Skeletal muscle tissue (tissue), 3 donors: ENCODE measurements at regions not wholly inside any gene's neighbourhood (a gene's known extent, or its start where the extent isn't known, plus 50 kb on each side); places are given as distances from the start of the nearest gene placed in this dataset.

ENCODE experiments used
- H3K27ac ChIP-seq: one replicate; pipeline ENCODE4 v1.7.0; 2013; ENCODE audit warnings: mild to moderate bottlenecking, low read depth, low read length, inconsistent platforms
- H3K27me3 ChIP-seq, 3 donors: one replicate each; pipeline ENCODE4 v1.7.0; 2013; ENCODE audit warnings: low read length in 3 of 3; ENCODE audit not compliant: control insufficient read depth in 3 of 3, insufficient read depth in 3 of 3
- H3K36me3 ChIP-seq, 3 donors: one replicate each; pipeline ENCODE4 v1.7.0; 2013; ENCODE audit warnings: low read length in 3 of 3; ENCODE audit not compliant: control insufficient read depth in 3 of 3, insufficient read depth in 3 of 3
- H3K4me1 ChIP-seq, 3 donors: one replicate each; pipeline ENCODE4 v1.7.0; 2013; ENCODE audit warnings: low read length in 3 of 3, mild to moderate bottlenecking in 3 of 3; ENCODE audit not compliant: control insufficient read depth in 3 of 3, insufficient read depth in 3 of 3
- H3K4me3 ChIP-seq, 3 donors: one replicate each; pipeline ENCODE4 v1.7.0; 2013; ENCODE audit warnings: low read length in 3 of 3
- H3K9ac ChIP-seq, 3 donors: one replicate each; pipeline ENCODE4 v1.7.0; 2013; ENCODE audit warnings: low read length in 3 of 3, mild to moderate bottlenecking in 3 of 3, moderate library complexity in 2 of 3, low read depth in 1 of 3
- H3K9me3 ChIP-seq, 3 donors: one replicate each; pipeline ENCODE4 v1.7.0; 2013; ENCODE audit warnings: low read length in 3 of 3; ENCODE audit not compliant: control insufficient read depth in 3 of 3
- donor health status: Osteomylitis.

DNA sequence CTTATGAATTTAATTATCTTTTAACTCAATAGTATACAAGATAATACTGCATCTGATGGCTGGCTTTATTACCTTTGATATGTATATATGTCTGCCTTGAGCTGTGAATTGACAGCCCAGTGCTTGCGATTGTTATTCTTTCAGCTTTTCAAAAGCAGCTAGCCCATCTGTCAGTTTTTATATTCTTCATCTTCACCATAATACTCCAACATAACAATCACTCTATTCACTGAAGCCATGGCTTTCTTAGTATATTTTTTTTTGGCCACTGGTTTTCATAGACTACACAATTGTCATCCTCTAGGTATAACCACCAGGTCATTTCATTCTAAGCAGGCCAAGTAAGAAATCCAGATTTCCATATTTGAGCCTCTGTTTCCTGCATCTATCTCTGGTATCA is 1026.1 kb downstream of the FSCB start:
- Histone ChIP-seq H3K9ac (no peak overlapping the region), H3K9me3 (no peaks in the 10 kb centered on the region), H3K27ac (no peak overlapping the region), H3K36me3 (no peaks in the 10 kb centered on the region), H3K4me1 (no peaks in the 10 kb centered on the region), H3K27me3 (no peaks in the 10 kb centered on the region), H3K4me3 (no peak overlapping the region)

GRCh38 chr14:43479596-43480195 is 1027.4 kb downstream of the FSCB start:
- Histone ChIP-seq H3K36me3 (no peaks in the 10 kb centered on the region), H3K9me3 (peaks cover 0 to 2% (median 0%) of the 10 kb centered on the region in 3 donors), H3K27ac (no peak overlapping the region), H3K4me3 (no peak overlapping the region), H3K4me1 (no peaks in the 10 kb centered on the region), H3K9ac (no peak overlapping the region), H3K27me3 (no peaks in the 10 kb centered on the region)

- H3K4me3 ChIP-seq: no peak overlapping the region
- no peak overlapping the region for H3K27ac ChIP-seq
- no peak overlapping the region for H3K9ac ChIP-seq
- peaks cover 0 to 2% (median 0%) of the 10 kb centered on the region in 3 donors for H3K9me3 ChIP-seq
- H3K36me3 ChIP-seq: no peaks in the 10 kb centered on the region
- H3K27me3 ChIP-seq: no peaks in the 10 kb centered on the region
- H3K4me1 ChIP-seq: no peaks in the 10 kb centered on the region
Measured at GRCh38 chr14:43476822-43477221, 1030.3 kb downstream of the FSCB start.

DNA sequence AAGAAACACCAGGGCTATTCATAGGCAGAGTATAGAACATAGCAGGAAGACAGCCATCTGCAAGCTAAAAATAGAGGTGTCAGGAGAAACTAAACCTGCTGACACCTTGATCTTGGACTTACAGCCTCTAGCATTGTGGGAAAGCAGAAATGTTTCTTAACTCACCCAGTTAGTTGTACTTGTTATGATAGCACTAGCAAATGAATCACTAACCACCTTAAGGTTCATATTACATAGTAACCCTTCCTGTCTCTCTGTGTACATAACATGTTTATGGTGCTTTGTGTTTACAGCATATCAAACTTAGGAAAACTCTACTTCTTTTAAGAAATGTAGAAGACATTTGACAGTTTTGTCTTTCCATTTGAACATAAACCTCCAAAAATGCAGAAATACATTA is 1031.3 kb downstream of the FSCB start:
- Histone ChIP-seq H3K27ac (no peak overlapping the region), H3K4me1 (no peaks in the 10 kb centered on the region), H3K4me3 (no peak overlapping the region), H3K36me3 (no peaks in the 10 kb centered on the region), H3K27me3 (no peaks in the 10 kb centered on the region), H3K9ac (no peak overlapping the region), H3K9me3 (peaks cover 0 to 2% (median 0%) of the 10 kb centered on the region in 3 donors)

DNA sequence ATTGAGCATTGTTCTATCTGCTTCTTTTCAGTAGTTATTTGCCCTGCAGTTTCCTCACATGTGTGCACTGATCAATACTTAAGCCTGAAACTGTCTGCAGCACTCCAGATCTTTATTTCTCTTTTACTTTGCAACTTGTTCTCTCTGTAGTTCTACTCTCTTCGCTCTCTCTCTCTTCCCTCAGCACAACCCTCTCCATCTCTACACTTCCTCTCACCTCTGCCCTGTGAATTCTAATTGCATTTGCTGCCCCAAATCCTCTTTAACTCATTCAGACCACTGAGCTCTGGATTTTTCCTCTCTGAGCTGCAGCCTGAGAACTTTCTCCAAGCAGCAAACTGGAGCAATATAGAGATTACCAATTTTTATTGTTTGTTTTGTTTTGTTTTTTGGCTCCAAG is 1035.5 kb downstream of the FSCB start:
- Histone ChIP-seq H3K27me3 (no peaks in the 10 kb centered on the region), H3K9me3 (peaks cover 0 to 2% (median 0%) of the 10 kb centered on the region in 3 donors), H3K27ac (no peak overlapping the region), H3K4me1 (no peaks in the 10 kb centered on the region), H3K4me3 (no peak overlapping the region), H3K36me3 (no peaks in the 10 kb centered on the region), H3K9ac (no peak overlapping the region)

DNA sequence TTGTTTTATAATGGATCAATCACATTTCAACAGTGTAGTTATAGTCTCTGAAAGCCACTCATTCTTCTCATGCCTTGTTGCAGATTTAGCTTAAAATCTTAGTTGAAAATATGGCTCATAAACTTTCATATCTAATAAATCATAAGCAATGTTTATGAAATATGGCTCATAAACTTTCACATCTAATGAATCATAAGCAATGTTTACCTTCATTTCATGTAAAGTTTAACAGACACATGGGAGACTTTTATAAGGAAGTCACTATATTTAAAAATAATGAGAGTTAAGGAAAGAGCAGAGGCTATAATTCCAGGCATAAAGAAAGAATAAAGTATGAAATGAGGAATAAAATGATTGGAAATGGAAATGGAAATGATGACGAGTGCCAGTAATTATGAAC is 1042.1 kb downstream of the FSCB start:
- Histone ChIP-seq H3K4me3 (no peak overlapping the region), H3K9me3 (peaks cover 0 to 2% (median 0%) of the 10 kb centered on the region in 3 donors), H3K36me3 (no peaks in the 10 kb centered on the region), H3K27me3 (no peaks in the 10 kb centered on the region), H3K9ac (no peak overlapping the region), H3K27ac (no peak overlapping the region), H3K4me1 (no peaks in the 10 kb centered on the region)

GRCh38 chr14:43449291-43449690 is 1057.8 kb downstream of the FSCB start:
- H3K9ac ChIP-seq: no peak overlapping the region
- H3K4me3 ChIP-seq: no peak overlapping the region
- no peaks in the 10 kb centered on the region for H3K9me3 ChIP-seq
- H3K27me3 ChIP-seq: no peaks in the 10 kb centered on the region
- no peak overlapping the region for H3K27ac ChIP-seq
- no peaks in the 10 kb centered on the region for H3K36me3 ChIP-seq
- no peaks in the 10 kb centered on the region for H3K4me1 ChIP-seq

- H3K4me3 ChIP-seq: no peak overlapping the region
Measured at GRCh38 chr14:43438056-43438455, 1069.0 kb downstream of the FSCB start.

DNA sequence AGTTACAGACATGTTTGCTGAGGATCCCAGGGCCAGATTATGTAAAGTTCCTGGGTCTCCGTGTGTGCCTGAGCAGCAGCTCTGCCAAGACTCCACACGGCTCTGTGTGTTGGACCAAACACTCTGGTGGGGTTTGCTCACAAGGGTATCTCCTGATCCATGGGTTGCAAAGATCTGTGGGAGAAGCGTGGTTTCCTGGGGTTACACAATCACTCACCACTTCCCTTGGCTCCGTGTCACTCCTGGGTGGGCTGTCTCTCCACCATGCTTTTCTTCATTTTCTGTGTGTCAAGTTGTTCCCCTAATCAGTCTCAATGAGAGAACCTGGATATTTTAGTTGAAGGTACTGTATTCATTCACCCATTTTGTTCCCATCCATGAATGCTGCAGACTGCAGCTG is 1088.8 kb downstream of the FSCB start:
- Histone ChIP-seq H3K4me3 (no peak overlapping the region), H3K9ac (no peak overlapping the region), H3K27ac (no peak overlapping the region), H3K9me3 (no peaks in the 10 kb centered on the region), H3K36me3 (no peaks in the 10 kb centered on the region), H3K27me3 (no peaks in the 10 kb centered on the region), H3K4me1 (no peaks in the 10 kb centered on the region)

More at GRCh38 chr14:43438056-43438455, 1069.0 kb downstream of the FSCB start:
- Histone ChIP-seq H3K9me3 (no peaks in the 10 kb centered on the region), H3K4me1 (no peaks in the 10 kb centered on the region), H3K27ac (no peak overlapping the region), H3K9ac (no peak overlapping the region), H3K27me3 (no peaks in the 10 kb centered on the region), H3K36me3 (no peaks in the 10 kb centered on the region)

DNA sequence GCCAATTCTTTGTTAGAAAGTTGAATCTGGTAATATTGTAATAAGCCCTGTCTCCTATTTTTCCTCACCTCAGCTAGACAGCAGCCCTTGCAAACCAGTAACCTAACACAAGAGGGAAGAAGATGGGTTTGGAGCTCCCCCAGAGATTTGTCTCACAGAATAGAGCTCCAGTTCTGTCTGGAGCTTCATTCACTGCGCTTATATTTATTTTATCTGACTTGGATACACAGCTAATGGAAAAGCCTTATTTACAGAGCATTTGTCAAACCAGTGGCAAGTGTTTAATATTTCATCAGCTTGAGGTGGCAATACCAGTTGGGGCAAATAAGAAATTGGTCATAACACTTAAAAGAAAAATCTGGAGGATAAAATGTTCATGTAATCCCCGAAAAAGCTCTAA is 1094.0 kb downstream of the FSCB start:
- H3K9me3 ChIP-seq: no peaks in the 10 kb centered on the region
- H3K36me3 ChIP-seq: no peaks in the 10 kb centered on the region
- no peaks in the 10 kb centered on the region for H3K4me1 ChIP-seq
- H3K27me3 ChIP-seq: no peaks in the 10 kb centered on the region
- H3K27ac ChIP-seq: no peak overlapping the region
- H3K9ac ChIP-seq: no peak overlapping the region
- no peak overlapping the region for H3K4me3 ChIP-seq
